Hematopoietic multipotent progenitor cell treated with erythropoietin and hydrocortisone succinate and interleukin-3 and kit ligand, for 6 days (in vitro differentiated cells): ENCODE measurements at regions not wholly inside any gene's neighbourhood (a gene's known extent, or its start where the extent isn't known, plus 50 kb on each side); places are given as distances from the start of the nearest gene placed in this dataset.
"Not testable (repeated sequence)": the region's sequence is repeated elsewhere in the genome, so short reads cannot be mapped to it uniquely, and the experiment has no call there.

Experiments used
- DNase-seq: peaks from one replicate; pipeline ENCODE4 v3.0.0-alpha.2; 2015

DNA sequence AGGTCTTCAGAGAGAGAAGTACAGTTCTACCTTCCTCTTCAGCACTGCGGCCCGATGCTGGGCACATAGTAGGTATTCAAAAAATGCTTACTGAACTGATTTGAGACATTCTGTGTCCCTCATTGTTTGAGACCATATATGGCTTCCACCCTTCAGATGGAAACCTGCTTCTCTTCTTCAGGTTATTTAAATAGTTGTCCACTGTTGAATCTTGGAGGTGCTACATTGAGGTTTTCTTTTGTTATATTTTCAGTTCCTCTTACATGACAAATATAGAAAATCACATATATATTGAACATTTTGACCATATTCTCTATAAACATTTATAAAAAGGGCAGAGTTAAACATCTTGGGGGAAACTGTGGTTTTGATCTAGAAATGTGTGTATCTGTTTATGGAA, 200.2 kb upstream of the LRRC3B start:
- DNase-seq: no peak

DNA sequence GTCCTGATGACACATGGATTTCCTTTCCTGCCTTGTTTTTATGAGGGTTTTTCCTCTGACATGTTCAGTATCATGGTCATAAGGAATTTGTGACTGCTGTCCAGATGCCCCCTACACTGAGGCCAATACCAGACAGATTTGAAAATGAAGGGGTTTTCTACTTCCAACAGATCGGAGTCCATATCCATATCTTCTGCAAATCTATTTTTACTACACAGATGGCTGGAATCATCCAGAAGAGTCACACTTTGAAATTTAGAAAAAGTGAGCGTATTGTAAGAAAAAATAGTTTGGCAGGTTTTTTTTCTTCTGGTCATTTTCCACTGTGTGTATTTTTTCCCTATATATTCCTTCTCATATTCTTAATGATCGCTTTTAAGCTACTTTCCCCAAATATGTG, 197.5 kb upstream of the LRRC3B start:
- no peak for DNase-seq

- DNase-seq: no peak
Observed at GRCh38 chr3:26428992-26429391, 193.6 kb upstream of the LRRC3B start.

- no peak for DNase-seq
Observed at GRCh38 chr3:26437678-26438077, 184.9 kb upstream of the LRRC3B start.

DNA sequence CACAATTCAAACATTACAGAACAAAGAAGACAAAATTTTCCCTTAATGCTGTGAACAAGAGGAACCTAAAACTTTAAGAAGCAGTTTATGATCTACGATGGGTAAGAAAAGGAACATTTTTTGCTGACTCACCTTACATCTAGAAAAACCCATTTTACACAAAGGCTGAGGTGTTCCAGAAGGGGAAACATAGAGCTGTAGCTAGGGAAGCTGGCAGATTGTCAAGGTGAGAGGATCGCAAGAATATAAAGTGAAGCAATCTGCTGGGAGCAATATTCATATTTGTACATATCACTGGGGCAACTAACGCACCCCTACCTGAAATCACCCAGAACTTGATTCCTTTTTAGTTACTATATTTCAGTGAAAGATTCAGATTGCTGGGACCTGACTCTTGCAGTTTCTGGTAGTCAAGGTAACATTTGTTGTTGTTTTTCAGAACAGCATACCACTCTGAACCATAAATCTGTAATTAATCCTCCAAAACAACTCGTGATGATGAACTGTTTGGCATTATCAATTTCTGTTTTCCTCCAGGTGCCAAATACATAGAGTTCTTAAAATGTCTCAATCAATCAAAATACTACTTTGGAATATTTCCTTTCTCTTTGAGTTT, 184.1 kb upstream of the LRRC3B start:
- no peak for DNase-seq

- DNase-seq: no peak
Observed at GRCh38 chr3:26438981-26439884, 183.3 kb upstream of the LRRC3B start.

- no peak for DNase-seq
Observed at GRCh38 chr3:26449996-26450395, 172.6 kb upstream of the LRRC3B start.

GRCh38 chr3:26452363-26452762, 170.2 kb upstream of the LRRC3B start:
- no peak for DNase-seq

- no peak for DNase-seq
Observed at GRCh38 chr3:26460985-26461384, 161.6 kb upstream of the LRRC3B start.

DNA sequence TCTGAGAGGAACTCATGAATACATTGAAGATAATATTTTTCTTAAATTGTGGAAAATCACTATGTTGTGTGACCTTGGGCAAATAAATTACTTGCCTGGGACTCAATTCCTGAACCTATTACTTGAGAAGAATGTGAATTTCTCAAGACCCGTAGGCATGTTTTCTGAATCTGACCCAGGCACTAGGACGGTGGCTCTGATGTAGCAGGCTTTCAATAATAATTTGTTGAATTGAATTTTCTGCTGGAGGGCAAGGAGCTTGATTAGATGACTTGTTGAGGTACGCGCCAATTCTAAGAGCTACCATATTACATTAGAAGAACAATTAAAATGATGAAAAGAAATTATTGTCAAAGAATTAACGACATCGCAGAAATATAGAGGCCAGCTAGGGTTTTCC, 150.2 kb upstream of the LRRC3B start:
- no peak for DNase-seq

DNA sequence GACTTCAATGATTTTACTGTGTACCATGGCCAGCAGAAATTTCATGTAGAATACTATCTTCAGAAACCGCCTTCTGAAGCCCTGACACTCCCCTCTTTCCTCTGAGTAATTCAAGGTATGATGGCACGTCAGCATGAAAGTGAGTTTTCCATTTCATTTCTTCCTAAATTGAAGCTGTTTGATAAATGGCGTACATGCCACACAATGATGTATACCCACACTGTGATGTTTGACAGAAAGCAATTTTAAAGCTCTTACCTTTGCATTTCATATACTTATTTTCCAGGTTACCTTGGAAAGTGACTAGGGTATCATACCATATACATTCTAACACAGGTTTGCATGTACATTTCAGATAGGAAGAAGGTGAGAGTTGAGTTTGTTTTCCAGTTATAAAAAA, 147.9 kb upstream of the LRRC3B start:
- no peak for DNase-seq

- no peak for DNase-seq
Observed at GRCh38 chr3:26480377-26480776, 142.2 kb upstream of the LRRC3B start.

DNA sequence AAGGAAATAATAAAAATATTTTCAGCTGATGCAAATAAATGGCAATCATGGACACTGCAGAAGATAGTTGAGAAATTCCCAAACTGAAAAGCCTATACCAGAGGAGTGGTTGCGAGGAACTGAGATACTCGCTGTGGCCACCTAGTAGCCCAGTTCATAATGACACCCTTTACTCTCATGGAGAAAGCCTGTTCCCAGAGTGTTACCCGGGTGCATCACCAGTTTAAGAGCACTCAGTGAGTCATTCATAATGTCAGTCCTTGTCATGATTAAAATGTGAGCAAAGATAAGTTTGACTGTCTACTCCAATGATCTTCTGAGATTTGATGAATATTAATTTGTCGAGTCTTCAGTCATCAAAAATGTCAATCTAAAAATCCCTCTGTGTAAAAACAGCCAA, 138.4 kb upstream of the LRRC3B start:
- no peak for DNase-seq

DNA sequence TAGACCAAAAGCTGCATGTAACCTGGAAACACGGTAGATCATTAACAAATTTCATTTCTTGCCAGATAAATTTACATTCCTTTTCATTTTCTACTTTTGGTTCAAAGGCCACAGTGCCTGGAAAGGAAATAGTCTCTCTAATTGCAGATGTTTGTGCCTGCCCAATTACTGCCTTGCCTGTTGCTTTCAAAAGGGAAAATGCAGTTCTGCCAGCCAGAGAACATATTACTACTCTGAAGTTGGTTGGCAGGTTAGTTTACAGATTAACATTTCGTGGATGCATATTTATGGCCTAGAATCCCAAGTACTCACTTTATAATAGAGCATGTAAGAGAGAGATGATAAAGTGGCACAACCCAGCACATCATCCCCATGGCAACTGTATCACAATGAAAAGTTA, 124.3 kb upstream of the LRRC3B start:
- no peak for DNase-seq

DNA sequence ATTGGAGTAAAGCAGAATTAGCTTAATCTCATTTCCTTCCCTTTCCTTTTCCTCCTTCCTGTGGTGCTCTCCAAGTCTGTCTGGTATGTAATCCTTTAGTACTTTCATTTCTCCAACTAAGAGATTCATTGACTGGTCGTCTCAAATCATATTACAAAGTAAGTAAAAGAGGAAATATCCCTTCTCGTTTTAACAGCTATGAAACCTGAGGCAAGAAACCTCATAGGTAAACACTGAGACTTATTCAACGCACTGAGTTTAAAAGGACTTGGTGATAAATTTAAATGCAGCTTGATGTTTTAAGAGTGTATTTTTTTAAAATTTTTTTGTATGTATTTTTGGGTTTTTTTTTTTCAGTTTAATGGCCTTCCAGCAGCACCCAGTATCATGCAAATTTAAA, 117.2 kb upstream of the LRRC3B start:
- no peak for DNase-seq

DNA sequence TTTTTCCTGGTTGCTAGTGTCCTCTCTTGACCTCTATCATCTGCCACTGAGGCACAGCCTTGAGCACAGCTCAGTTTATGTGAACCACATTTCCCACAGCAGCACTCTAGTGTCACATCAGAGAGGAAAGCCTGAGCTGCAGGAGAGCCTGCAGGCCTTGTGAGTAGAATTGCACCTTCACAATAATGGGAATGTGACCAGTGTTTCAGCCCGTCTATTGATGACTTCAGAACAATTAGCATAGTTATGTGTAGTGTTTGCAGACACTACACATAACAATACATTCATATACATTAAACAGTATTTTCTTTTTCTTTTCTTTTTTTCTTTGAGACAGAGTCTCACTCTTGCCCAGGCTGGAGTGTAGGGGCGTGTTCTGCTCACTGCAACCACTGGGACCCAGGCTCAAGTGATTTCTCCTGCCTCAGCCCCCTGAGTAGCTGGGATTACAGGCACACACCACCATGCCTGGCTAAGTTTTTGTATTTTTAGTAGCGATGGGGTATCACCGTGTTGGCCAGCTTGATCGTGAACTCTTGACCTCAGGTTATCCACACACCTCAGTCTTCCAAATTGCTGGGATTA, 108.0 kb upstream of the LRRC3B start:
- DNase-seq: not testable (repeated sequence)

GRCh38 chr3:26515351-26515750, 107.2 kb upstream of the LRRC3B start:
- DNase-seq: no peak

DNA sequence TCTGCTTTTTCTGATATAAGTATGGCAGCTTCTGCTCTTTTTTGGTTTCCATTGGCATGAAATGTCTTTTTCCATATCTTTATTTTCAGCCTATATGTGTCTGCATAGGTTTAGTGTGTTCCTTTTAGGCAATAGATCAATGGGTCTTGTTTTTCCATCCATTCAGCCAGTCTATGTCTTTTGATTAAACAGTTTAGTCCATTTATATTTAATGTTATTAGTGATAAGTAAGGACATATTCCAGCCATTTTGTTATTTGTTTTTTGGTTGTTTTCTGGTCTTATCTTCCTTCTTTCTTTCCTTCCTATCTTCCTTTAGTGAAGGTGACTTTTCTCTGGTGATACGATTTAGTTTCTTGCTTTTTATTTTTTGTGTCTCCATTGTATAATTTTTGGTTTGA, 101.3 kb upstream of the LRRC3B start:
- no peak for DNase-seq

DNA sequence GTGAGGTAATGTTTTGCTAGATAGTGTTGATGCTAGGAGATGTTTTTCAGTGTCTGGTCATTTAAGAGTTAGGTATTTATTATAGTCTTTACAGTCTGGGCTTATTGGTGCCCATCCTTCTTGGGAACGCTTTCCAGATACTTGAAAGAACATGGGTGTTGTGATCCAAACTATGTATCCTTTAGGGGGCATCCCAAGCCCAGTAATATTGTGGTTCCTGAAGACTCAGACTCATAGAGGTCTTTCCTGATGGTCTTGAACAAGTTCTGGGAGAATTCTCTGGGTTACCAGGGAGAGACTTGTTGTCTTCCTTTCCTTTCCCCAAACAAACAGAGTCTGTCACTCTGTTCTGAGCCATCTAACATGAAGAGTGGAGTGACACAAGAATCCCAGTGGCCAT, 99.7 kb upstream of the LRRC3B start:
- DNase-seq: no peak

DNA sequence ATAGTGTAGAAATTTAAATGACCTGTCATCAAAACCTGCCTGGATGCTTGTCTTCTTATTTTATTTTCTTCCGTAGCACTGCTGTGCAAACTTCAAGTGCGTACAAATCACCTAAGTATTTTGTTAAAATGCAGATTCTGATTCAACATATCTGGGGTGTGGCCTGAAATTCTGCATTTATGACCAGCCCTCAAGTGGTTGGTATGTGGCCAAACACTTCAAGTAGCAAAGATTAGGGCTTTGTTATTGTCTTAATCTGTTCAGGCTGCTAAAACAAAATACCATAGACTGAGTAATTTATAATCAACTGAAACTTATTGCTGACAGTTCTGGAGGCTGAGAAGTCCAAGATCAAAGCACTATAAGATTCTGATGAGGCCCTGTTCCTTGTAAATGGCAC, 97.6 kb upstream of the LRRC3B start:
- DNase-seq: no peak

GRCh38 chr3:26535151-26535550, 87.4 kb upstream of the LRRC3B start:
- DNase-seq: no peak

DNA sequence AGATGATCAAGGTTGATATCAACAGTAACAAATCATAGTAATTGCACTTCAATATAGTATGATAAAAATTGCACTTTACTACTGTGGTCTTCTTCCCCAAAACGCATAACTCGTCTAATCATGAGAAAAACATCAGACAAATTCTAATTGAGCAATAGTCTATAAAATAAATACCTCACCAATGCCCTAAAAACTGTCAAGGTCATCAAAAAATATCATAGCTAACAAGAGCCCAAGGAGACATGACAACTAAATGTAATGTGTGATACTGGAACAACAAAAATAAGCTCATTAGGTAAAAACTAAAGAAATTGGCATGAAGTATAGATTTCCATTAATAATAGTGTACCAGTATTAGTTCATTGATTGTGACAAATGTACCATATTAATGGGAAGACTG, 85.6 kb upstream of the LRRC3B start:
- no peak for DNase-seq

DNA sequence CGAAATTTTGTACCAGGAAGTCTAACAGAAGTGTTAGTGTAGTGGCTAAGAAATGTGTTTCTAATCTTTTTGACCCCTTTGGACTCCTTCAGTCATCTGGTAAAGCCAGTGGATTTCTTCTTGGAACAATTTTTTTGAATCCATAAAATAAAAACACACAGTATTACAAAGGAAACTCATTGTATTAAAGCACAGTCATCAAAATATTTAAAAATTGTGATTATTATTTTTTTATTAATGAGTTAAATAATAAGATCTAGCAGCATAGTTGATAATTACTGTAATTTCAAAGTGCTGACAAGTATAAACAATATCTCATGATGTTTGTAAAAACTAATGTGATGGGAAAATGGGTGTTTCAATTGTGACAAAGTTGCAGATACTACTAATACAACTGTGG, 72.2 kb upstream of the LRRC3B start:
- no peak for DNase-seq

DNA sequence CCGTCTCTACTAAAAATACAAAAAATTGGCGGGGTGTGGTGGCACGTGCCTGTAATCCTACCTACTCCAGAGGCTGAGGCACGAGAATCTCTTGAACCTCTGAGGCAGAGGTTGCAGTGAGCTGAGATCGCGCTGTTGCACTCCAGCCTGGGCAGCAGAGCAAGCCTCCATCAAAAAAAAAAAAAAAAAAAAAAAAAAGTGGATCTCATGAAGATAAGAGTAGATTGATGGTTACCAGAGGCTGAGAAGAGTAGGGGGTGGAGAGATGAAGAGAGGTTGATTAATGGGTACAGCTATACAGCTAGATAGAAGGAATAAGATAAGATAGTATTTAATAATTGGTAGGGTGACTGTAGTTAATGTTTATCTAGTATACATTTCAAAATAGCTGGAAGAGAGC, 65.9 kb upstream of the LRRC3B start:
- no peak for DNase-seq
